Neural cell (in vitro differentiated cells): ENCODE measurements at regions not wholly inside any gene's neighbourhood (a gene's known extent, or its start where the extent isn't known, plus 50 kb on each side); places are given as distances from the start of the nearest gene placed in this dataset.

ENCODE experiments used
- H2AFZ ChIP-seq: fragments of 200-600, 300-800 bp; sonication (generic), shearing (Covaris generic); 2 replicates; pipeline ENCODE4 v1.6.0; 2014; ENCODE audit warnings: low read depth, mild to moderate bottlenecking, antibody characterized with exemption, low read length, moderate library complexity
- H3F3A ChIP-seq: fragments of 200-600 bp; shearing (Covaris generic); 2 replicates; pipeline ENCODE4 v1.6.1; 2016; ENCODE audit warnings: mild to moderate bottlenecking, moderate library complexity, mixed read lengths, antibody characterized with exemption, low read length; ENCODE audit not compliant: insufficient read depth, poor library complexity, severe bottlenecking
- H3K27ac ChIP-seq: fragments of 200-600, 300-800 bp; sonication (generic), shearing (Covaris generic); 2 replicates; pipeline ENCODE4 v1.5.1; 2014; ENCODE audit warnings: mild to moderate bottlenecking, low read length, moderate library complexity
- H3K27me3 ChIP-seq: fragments of 300-800, 200-600 bp; sonication (generic), shearing (Covaris generic); 2 replicates; pipeline ENCODE4 v1.6.0; 2014; ENCODE audit warnings: mild to moderate bottlenecking, low read depth, low read length, moderate library complexity; ENCODE audit not compliant: insufficient read depth
- H3K36me3 ChIP-seq: fragments of 300-800, 200-600 bp; sonication (generic), shearing (Covaris generic); 2 replicates; pipeline ENCODE4 v1.5.1; 2014; ENCODE audit warnings: mild to moderate bottlenecking, antibody characterized with exemption, low read length, moderate library complexity; ENCODE audit not compliant: insufficient read depth
- H3K4me2 ChIP-seq: fragments of 300-800, 200-600 bp; sonication (generic), shearing (Covaris generic); 2 replicates; pipeline ENCODE4 v1.6.0; 2014; ENCODE audit warnings: mild to moderate bottlenecking, low read length
- H3K4me3 ChIP-seq: fragments of 300-800, 200-600 bp; sonication (generic), shearing (Covaris generic); 2 replicates; pipeline ENCODE4 v1.5.1; 2014; ENCODE audit warnings: mild to moderate bottlenecking, low read length, moderate library complexity
- H3K79me2 ChIP-seq: fragments of 200-600 bp; shearing (Covaris generic); replicated peaks from 2 replicates; pipeline ENCODE4 v1.6.0; 2014; ENCODE audit warnings: mild to moderate bottlenecking, low read length, moderate library complexity; ENCODE audit not compliant: insufficient read depth
- H3K9ac ChIP-seq: fragments of 300-800, 200-600 bp; sonication (generic), shearing (Covaris generic); 2 replicates; pipeline ENCODE4 v1.6.1; 2016; ENCODE audit warnings: mild to moderate bottlenecking, low read length, mixed read lengths
- H3K9me2 ChIP-seq: fragments of 200-600 bp; shearing (Covaris generic); 2 replicates; pipeline ENCODE4 v1.6.1; 2016; ENCODE audit warnings: mild to moderate bottlenecking, low read length, mixed read lengths; ENCODE audit not compliant: insufficient read depth
- H3K9me3 ChIP-seq: fragments of 200-600, 300-800 bp; sonication (generic), shearing (Covaris generic); 2 replicates; pipeline ENCODE4 v1.6.1; 2016; ENCODE audit warnings: mild to moderate bottlenecking, mixed run types, low read length, moderate library complexity, mixed read lengths
- H4K20me1 ChIP-seq: fragments of 200-600 bp; shearing (Covaris generic); 2 replicates; pipeline ENCODE4 v1.6.1; 2016; ENCODE audit warnings: mild to moderate bottlenecking, mixed run types; ENCODE audit not compliant: insufficient read depth
- EP300 ChIP-seq: fragments of 450-650 bp; conservative IDR thresholded peaks from 2 replicates; pipeline ENCODE4 v1.6.1; 2014; ENCODE audit warnings: antibody characterized with exemption, mild to moderate bottlenecking, moderate library complexity; ENCODE audit not compliant: poor library complexity, severe bottlenecking
- EZH2 ChIP-seq: fragments of 200-600, 300-800 bp; shearing (Covaris generic), sonication (generic); IDR thresholded peaks from 2 replicates; pipeline ENCODE4 v1.6.1; 2014; ENCODE audit warnings: antibody characterized with exemption, low read length, borderline replicate concordance, mild to moderate bottlenecking; ENCODE audit not compliant: insufficient read depth, poor library complexity, severe bottlenecking
- MXI1 ChIP-seq: fragments of 450-650 bp; conservative IDR thresholded peaks from 2 replicates; pipeline ENCODE4 v1.6.1; 2014; ENCODE audit warnings: antibody characterized with exemption, mild to moderate bottlenecking; ENCODE audit not compliant: poor library complexity, severe bottlenecking
- POLR2AphosphoS5 ChIP-seq: IDR thresholded peaks from 2 replicates; pipeline ENCODE4 v1.6.1; 2012
- RAD21 ChIP-seq: fragments of 450-650 bp; conservative IDR thresholded peaks from 2 replicates; pipeline ENCODE4 v1.6.1; 2014; ENCODE audit warnings: antibody characterized with exemption, mild to moderate bottlenecking, moderate library complexity
- REST ChIP-seq: IDR thresholded peaks from 2 replicates; pipeline ENCODE4 v1.6.1; 2012; ENCODE audit warnings: borderline replicate concordance
- SMC3 ChIP-seq: fragments of 450-650 bp; conservative IDR thresholded peaks from 2 replicates; pipeline ENCODE4 v1.6.1; 2014; ENCODE audit warnings: antibody characterized with exemption, mild to moderate bottlenecking, moderate library complexity; ENCODE audit not compliant: poor library complexity
- TAF1 ChIP-seq: IDR thresholded peaks from 2 replicates; pipeline ENCODE4 v1.6.1; 2012; ENCODE audit warnings: low read depth
- TF ChIP-seq, protein P1 (sequence below): fragments of 450-650 bp; IDR thresholded peaks from 2 replicates; pipeline ENCODE4 v1.5.1; 2014; ENCODE audit warnings: antibody characterized with exemption, mild to moderate bottlenecking, moderate library complexity; ENCODE audit not compliant: poor library complexity, severe bottlenecking

- Histone ChIP-seq H4K20me1 (no peaks in the 10 kb centered on the region), H3K9me3 (no peaks in the 10 kb centered on the region), H3K4me2 (no peak overlapping the region), H2AFZ (no peak overlapping the region), H3K4me3 (no peak overlapping the region), H3K9me2 (no peaks in the 10 kb centered on the region), H3K9ac (no peak overlapping the region), H3K27me3 (no peaks in the 10 kb centered on the region), H3K79me2 (no peaks in the 10 kb centered on the region), H3K27ac (no peak overlapping the region), H3K36me3 (no peaks in the 10 kb centered on the region), H3F3A (no peaks in the 10 kb centered on the region)
- no peak for TF ChIP-seq EZH2
- no peak for TF ChIP-seq REST
- no peak for TF ChIP-seq MXI1
- no peak for TF ChIP-seq EP300
- no peak for TF ChIP-seq RAD21
- no peak for TF ChIP-seq TAF1
- no peak for TF ChIP-seq SMC3
- TF ChIP-seq, protein P1, sequence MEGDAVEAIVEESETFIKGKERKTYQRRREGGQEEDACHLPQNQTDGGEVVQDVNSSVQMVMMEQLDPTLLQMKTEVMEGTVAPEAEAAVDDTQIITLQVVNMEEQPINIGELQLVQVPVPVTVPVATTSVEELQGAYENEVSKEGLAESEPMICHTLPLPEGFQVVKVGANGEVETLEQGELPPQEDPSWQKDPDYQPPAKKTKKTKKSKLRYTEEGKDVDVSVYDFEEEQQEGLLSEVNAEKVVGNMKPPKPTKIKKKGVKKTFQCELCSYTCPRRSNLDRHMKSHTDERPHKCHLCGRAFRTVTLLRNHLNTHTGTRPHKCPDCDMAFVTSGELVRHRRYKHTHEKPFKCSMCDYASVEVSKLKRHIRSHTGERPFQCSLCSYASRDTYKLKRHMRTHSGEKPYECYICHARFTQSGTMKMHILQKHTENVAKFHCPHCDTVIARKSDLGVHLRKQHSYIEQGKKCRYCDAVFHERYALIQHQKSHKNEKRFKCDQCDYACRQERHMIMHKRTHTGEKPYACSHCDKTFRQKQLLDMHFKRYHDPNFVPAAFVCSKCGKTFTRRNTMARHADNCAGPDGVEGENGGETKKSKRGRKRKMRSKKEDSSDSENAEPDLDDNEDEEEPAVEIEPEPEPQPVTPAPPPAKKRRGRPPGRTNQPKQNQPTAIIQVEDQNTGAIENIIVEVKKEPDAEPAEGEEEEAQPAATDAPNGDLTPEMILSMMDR, result no peak
- TF ChIP-seq POLR2AphosphoS5, result no peak
Measured at GRCh38 chr3:124558991-124559845, 171.0 kb upstream of the UMPS start.

GRCh38 chr3:124559846-124560574, 170.2 kb upstream of the UMPS start:
- H2AFZ ChIP-seq, result no peak overlapping the region
- H3K36me3 ChIP-seq, result no peaks in the 10 kb centered on the region
- no peaks in the 10 kb centered on the region for H4K20me1 ChIP-seq
- H3K4me2 ChIP-seq, result no peak overlapping the region
- H3K9ac ChIP-seq, result no peak overlapping the region
- no peaks in the 10 kb centered on the region for H3F3A ChIP-seq
- no peaks in the 10 kb centered on the region for H3K9me3 ChIP-seq
- H3K27ac ChIP-seq, result no peak overlapping the region
- no peak overlapping the region for H3K4me3 ChIP-seq
- TF ChIP-seq TAF1 (no peak), RAD21 (peak; percentile 83), EZH2 (no peak), REST (no peak), MXI1 (peak; percentile 25), POLR2AphosphoS5 (no peak), EP300 (no peak), SMC3 (peak; percentile 74)
- TF ChIP-seq, protein P1, result peak; percentile 88
- no peaks in the 10 kb centered on the region for H3K9me2 ChIP-seq
- H3K79me2 ChIP-seq, result no peaks in the 10 kb centered on the region
- no peaks in the 10 kb centered on the region for H3K27me3 ChIP-seq
